ENCODE measurements at regions not wholly inside any gene's neighbourhood (a gene's known extent, or its start where the extent isn't known, plus 50 kb on each side); places are given as distances from the start of the nearest gene placed in this dataset.

DNA sequence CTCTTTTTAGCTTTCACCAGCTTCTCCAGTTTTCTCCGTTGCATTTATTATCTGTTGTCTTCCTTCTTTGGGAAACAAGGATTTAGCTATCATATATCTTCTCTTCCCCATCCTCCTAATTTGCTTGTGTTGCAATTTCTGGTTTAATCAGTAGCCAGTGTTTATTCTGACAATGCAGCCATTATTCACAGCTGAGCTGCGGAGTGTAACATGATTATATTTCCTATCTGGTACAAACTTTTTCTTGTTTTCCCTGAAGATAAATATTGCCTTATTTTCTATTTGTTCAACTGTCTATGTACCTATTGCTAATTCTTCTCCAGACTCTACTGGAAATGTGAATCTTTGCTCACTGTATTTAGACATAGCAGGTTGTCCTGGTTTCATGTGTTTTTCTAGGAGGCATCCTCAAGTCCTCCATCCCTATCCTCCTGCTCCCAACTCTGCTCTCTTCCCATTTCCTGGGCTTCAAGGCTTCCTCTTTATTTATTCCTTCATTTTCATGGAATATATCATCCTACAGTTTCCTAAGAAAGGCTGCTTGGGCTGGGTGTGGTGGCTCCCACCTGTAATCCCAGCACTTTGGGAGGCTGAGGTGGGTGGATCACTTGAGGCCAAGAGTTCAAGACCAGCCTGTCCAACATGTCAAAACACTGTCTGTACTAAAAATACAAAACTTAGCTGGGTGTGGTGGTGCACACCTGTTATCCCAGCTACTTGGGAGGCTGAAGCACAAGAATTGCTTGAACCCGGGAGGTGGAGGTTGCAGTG is 72.4 kb upstream of the KDM7A start:
- TF ChIP-seq, protein P1, sequence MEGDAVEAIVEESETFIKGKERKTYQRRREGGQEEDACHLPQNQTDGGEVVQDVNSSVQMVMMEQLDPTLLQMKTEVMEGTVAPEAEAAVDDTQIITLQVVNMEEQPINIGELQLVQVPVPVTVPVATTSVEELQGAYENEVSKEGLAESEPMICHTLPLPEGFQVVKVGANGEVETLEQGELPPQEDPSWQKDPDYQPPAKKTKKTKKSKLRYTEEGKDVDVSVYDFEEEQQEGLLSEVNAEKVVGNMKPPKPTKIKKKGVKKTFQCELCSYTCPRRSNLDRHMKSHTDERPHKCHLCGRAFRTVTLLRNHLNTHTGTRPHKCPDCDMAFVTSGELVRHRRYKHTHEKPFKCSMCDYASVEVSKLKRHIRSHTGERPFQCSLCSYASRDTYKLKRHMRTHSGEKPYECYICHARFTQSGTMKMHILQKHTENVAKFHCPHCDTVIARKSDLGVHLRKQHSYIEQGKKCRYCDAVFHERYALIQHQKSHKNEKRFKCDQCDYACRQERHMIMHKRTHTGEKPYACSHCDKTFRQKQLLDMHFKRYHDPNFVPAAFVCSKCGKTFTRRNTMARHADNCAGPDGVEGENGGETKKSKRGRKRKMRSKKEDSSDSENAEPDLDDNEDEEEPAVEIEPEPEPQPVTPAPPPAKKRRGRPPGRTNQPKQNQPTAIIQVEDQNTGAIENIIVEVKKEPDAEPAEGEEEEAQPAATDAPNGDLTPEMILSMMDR (conservative IDR thresholded peaks at IDR 0.05; ENCODE audit: low read length), result no peak
- TF ChIP-seq EZH2phosphoT487 (IDR thresholded peaks at IDR 0.05; ENCODE audit: borderline replicate concordance), result no peak
